K562 (cell line): ENCODE measurements at regions not wholly inside any gene's neighbourhood (a gene's known extent, or its start where the extent isn't known, plus 50 kb on each side); places are given as distances from the start of the nearest gene placed in this dataset.

Source experiments
- ATAC-seq: fragments of 200-7000 bp; cut with Tn5 transposase; 3 replicates; pipeline ENCODE4 v1.9.1; 2020; ENCODE audit warnings: moderate library complexity
- BruUV-seq: library from RNA; stranded (reverse); fragments of 400-500 nt; replicated peaks from 2 replicates; lab custom pipeline; 2021; lab: Mats Ljungman, UMichigan
- CTCF ChIA-PET: fragments of 300-600 bp; formaldehyde crosslinking; extraction: SDS; loops from one replicate; lab custom pipeline; 2021; ENCODE audit warnings: low intra/inter-chr PET ratio; lab: Yijun Ruan, JAX
- POLR2A ChIA-PET: fragments of 300-600, 350-650 bp; sonication (Branson Sonifier 250); formaldehyde crosslinking; extraction: SDS; loops from one replicate; lab custom pipeline; 2021; ENCODE audit warnings: antibody characterized with exemption, inconsistent platforms; lab: Yijun Ruan, JAX
- DNase-seq, 4 experiments: peaks; one replicate each; pipeline versions ENCODE4 v3.0.0 to v3.0.0-alpha.2; 2011 to 2018; ENCODE audit warnings: low spot score in 3 of 4, mixed read lengths in 3 of 4; ENCODE audit errors: extremely low read depth in 1 of 4
- FAIRE-seq: peaks from 2 replicates; lab custom pipeline; 2011; peaks lifted over from hg19 to GRCh38; lab: Jason Lieb, UNC
- H2AFZ ChIP-seq: 2 replicates; pipeline ENCODE4 v1.6.0; 2011; ENCODE audit warnings: low read depth, low read length, control low read depth, inconsistent platforms
- H3K27ac ChIP-seq: fragments of 200-600 bp; 3 replicates; pipeline ENCODE4 v1.8.0; 2011; ENCODE audit warnings: low read depth, mild to moderate bottlenecking, control low read depth, inconsistent platforms, low read length, moderate library complexity, mixed read lengths; ENCODE audit errors: extremely low read depth
- H3K27me3 ChIP-seq, 2 experiments: fragments of 300-600 bp in 1 of 2; 2 replicates in 1 of 2; 3 replicates in 1 of 2; pipeline versions ENCODE4 v1.6.0 to v1.8.0; 2011; ENCODE audit warnings: inconsistent platforms in 2 of 2, low read length in 2 of 2, mild to moderate bottlenecking in 1 of 2, mixed read lengths in 1 of 2, moderate library complexity in 1 of 2; ENCODE audit not compliant: control insufficient read depth in 2 of 2, insufficient read depth in 2 of 2
- H3K36me3 ChIP-seq: fragments of 300-600 bp; 3 replicates; pipeline ENCODE4 v1.8.0; 2011; ENCODE audit warnings: mild to moderate bottlenecking, low read length, inconsistent platforms; ENCODE audit not compliant: control insufficient read depth, insufficient read depth
- H3K4me1 ChIP-seq, 2 experiments: fragments of 200-600 bp in 1 of 2; replicated peaks in 1 of 2; 2 replicates in 1 of 2; 3 replicates in 1 of 2; pipeline versions ENCODE4 v1.5.1 to v1.8.0; 2011; ENCODE audit warnings: inconsistent platforms in 2 of 2, low read length in 2 of 2, mild to moderate bottlenecking in 1 of 2, mixed read lengths in 1 of 2, moderate library complexity in 1 of 2; ENCODE audit not compliant: control insufficient read depth in 2 of 2, insufficient read depth in 2 of 2
- H3K4me2 ChIP-seq: 2 replicates; pipeline ENCODE4 v1.6.1; 2011; ENCODE audit warnings: low read length, control low read depth, inconsistent platforms, mixed read lengths; ENCODE audit not compliant: insufficient read depth
- H3K4me3 ChIP-seq: fragments of 200-600 bp; sonication (generic), shearing (Covaris generic); 2 replicates; pipeline ENCODE4 v1.5.1; 2016; ENCODE audit warnings: control low read depth, inconsistent platforms
- H3K79me2 ChIP-seq: fragments of 200-600 bp; 3 replicates; pipeline ENCODE4 v1.8.0; 2011; ENCODE audit warnings: low read length, inconsistent platforms; ENCODE audit not compliant: control insufficient read depth, insufficient read depth
- H3K9ac ChIP-seq, 2 experiments: 2 replicates each; pipeline versions ENCODE4 v1.6.0 to v1.6.1; 2011; ENCODE audit warnings: low read depth in 2 of 2, low read length in 2 of 2, control low read depth in 1 of 2, inconsistent platforms in 1 of 2, mild to moderate bottlenecking in 1 of 2, mixed read lengths in 1 of 2; ENCODE audit not compliant: insufficient read depth in 1 of 2
- H3K9me1 ChIP-seq: one replicate; pipeline ENCODE4 v1.6.0; 2011; ENCODE audit warnings: inconsistent platforms, mild to moderate bottlenecking, low read length, moderate library complexity; ENCODE audit not compliant: control insufficient read depth, insufficient read depth
- H3K9me3 ChIP-seq: replicated peaks from 2 replicates; pipeline ENCODE4 v1.5.1; 2011; ENCODE audit warnings: low read depth, low read length, inconsistent platforms; ENCODE audit not compliant: control insufficient read depth, insufficient read depth
- H4K20me1 ChIP-seq: replicated peaks from 2 replicates; pipeline ENCODE4 v1.6.1; 2011; ENCODE audit warnings: low read length, inconsistent platforms, mixed read lengths; ENCODE audit not compliant: control insufficient read depth, insufficient read depth
- AFF4 ChIP-seq: sonication (generic); formaldehyde crosslinking; IDR thresholded peaks from 2 replicates; pipeline ENCODE4 v1.8.0; 2023; ENCODE audit warnings: mild to moderate bottlenecking, missing genetic modification reagents
- CBX2 ChIP-seq: fragments of 200-600 bp; sonication (generic); IDR thresholded peaks from one replicate; pipeline ENCODE4 v1.6.1; 2012; ENCODE audit warnings: mild to moderate bottlenecking, low read length, inconsistent platforms; ENCODE audit not compliant: insufficient read depth, poor library complexity, severe bottlenecking
- CEBPB ChIP-seq: fragments of 450-650 bp; IDR thresholded peaks from 2 replicates; pipeline ENCODE4 v1.6.1; 2016; ENCODE audit warnings: missing genetic modification characterization, missing compliant biosample characterization
- CHD1 ChIP-seq: fragments of 200-600 bp; sonication (generic); IDR thresholded peaks from one replicate; pipeline ENCODE4 v1.6.1; 2012; ENCODE audit warnings: mild to moderate bottlenecking, moderate library complexity, low read length, inconsistent platforms
- DEAF1 ChIP-seq: fragments of 450-650 bp; formaldehyde crosslinking; IDR thresholded peaks from 2 replicates; pipeline ENCODE4 v1.4.0; 2020; ENCODE audit warnings: mild to moderate bottlenecking, moderate library complexity
- FUS ChIP-seq: fragments of 200-400 bp; formaldehyde crosslinking; optimal IDR thresholded peaks from 2 replicates; pipeline ENCODE3; 2017; ENCODE audit warnings: low read depth, low read length
- LARP7 ChIP-seq: fragments of 450-650 bp; IDR thresholded peaks from 2 replicates; pipeline ENCODE4 v1.6.1; 2016
- NFRKB ChIP-seq: fragments of 450-650 bp; IDR thresholded peaks from 2 replicates; pipeline ENCODE4 v1.6.1; 2016; ENCODE audit warnings: low read depth
- PHB ChIP-seq: fragments of 250-450 bp; sonication (Bioruptor Pico); IDR thresholded peaks from 2 replicates; pipeline ENCODE4 v1.5.0; 2021
- POLR3G ChIP-seq: IDR thresholded peaks from 2 replicates; pipeline ENCODE4 v1.6.1; 2011; ENCODE audit not compliant: insufficient read length, insufficient replicate concordance; ENCODE audit errors: extremely low read depth
- SAFB2 ChIP-seq: fragments of 200-400 bp; formaldehyde crosslinking; IDR thresholded peaks from 2 replicates; pipeline ENCODE4 v1.6.1; 2018; ENCODE audit warnings: borderline replicate concordance, low read length, low read depth, moderate library complexity; ENCODE audit not compliant: severe bottlenecking
- ZBTB9 ChIP-seq: fragments of 450-650 bp; formaldehyde crosslinking; IDR thresholded peaks from 2 replicates; pipeline ENCODE4 v1.4.0; 2020; ENCODE audit warnings: mild to moderate bottlenecking, moderate library complexity
- ZNF79 ChIP-seq: fragments of 250-450 bp; sonication (Bioruptor Pico); IDR thresholded peaks from 2 replicates; pipeline ENCODE4 v1.4.0; 2020; ENCODE audit warnings: low read depth, mild to moderate bottlenecking, moderate library complexity
- WGBS: fragments of 100-300 bp; shearing (Covaris generic); methylation state at CpG from one replicate; pipeline ENCODE4 v1.1.6; 2016; ENCODE audit warnings: low coverage, mixed read lengths; ENCODE audit not compliant: insufficient coverage; ENCODE audit errors: missing lambda C conversion rate; 5-methylcytosine and 5-hydroxymethylcytosine counted together
- in situ Hi-C: fragments of 300-500 bp; cut with MboI; formaldehyde crosslinking; loops from 4 replicates; pipeline ENCODE4 v1.15.0; 2018; ENCODE audit warnings: inconsistent platforms, mixed read lengths
- intact Hi-C: fragments of 100-400 bp; cut with micrococcal nuclease; formaldehyde crosslinking; loops from 2 replicates; pipeline ENCODE4 v1.14.2; 2022

GRCh38 chr6:113774127-113774825 lies 82.9 kb upstream of the MARCKS start (continued):
- TF ChIP-seq CHD1: no peak
- no peak for TF ChIP-seq PHB (CRISPR knock-in tag)
- TF ChIP-seq AFF4 (CRISPR knock-in tag): no peak

DNA sequence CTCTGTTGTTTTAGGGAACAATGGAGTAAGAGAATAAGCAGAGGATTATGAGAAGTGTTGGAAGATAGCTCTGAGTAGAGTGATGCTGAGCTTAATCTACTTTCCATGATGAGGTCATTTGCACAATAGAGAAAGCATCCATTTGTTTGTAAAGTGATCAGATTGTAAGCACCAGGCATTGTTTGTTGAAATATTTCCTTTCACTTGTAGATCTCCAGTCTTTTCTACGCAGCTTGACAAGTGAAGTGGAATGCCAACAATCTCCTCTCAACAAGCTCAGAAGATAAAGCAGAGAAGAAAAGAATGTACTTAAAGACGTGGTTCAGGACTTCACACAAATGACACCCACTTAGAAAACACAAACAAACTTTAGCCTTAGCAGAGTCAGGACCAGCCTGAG lies 80.1 kb upstream of the MARCKS start:
- H3K27ac ChIP-seq: no peak overlapping the region
- ChIA-PET CTCF (no interaction called here), POLR2A (interaction anchor here (0.6 to 1.6 kb wide), 2 partner anchors 11 to 19 kb away, joined by 3 to 6 read pairs; no protein-coding TSS in a partner anchor)
- H3K4me1 ChIP-seq: no peaks in the 10 kb centered on the region
- FAIRE-seq (no peak), ATAC-seq (no peak), DNase-seq (no peak)
- H3K9me1 ChIP-seq: no peaks in the 10 kb centered on the region
- H4K20me1 ChIP-seq: no peaks in the 10 kb centered on the region
- in situ Hi-C loops: no loop called here
- no peaks in the 10 kb centered on the region for H3K36me3 ChIP-seq
- no peak overlapping the region for H3K9ac ChIP-seq
- no peak overlapping the region for H3K4me2 ChIP-seq
- WGBS: 0% methylated on average over 2 of the region's 2 CpGs
- no peak overlapping the region for H3K4me3 ChIP-seq
- H3K27me3 ChIP-seq: no peaks in the 10 kb centered on the region
- BruUV-seq: no TSS peak
- no peaks in the 10 kb centered on the region for H3K79me2 ChIP-seq
- no peaks in the 10 kb centered on the region for H3K9me3 ChIP-seq
- intact Hi-C loops: no loop called here
- H2AFZ ChIP-seq: no peak overlapping the region
- TF ChIP-seq ZBTB9 (no peak), FUS (no peak), CEBPB (tag) (no peak), NFRKB (no peak), DEAF1 (CRISPR knock-in tag) (no peak), CBX2 (no peak), POLR3G (no peak), ZNF79 (CRISPR knock-in tag) (no peak), SAFB2 (no peak), LARP7 (no peak)
